DOHH2 (cell line): ENCODE measurements at regions not wholly inside any gene's neighbourhood (a gene's known extent, or its start where the extent isn't known, plus 50 kb on each side); places are given as distances from the start of the nearest gene placed in this dataset.

ENCODE experiments used
- EZH2phosphoT487 ChIP-seq: fragments of 200-600 bp; sonication (generic); IDR thresholded peaks from 2 replicates; pipeline ENCODE4 v1.6.1; 2017; ENCODE audit warnings: borderline replicate concordance, mild to moderate bottlenecking, antibody characterized with exemption, low read length, moderate library complexity, mixed read lengths
- TF ChIP-seq, protein P1 (sequence below): fragments of 200-600 bp; sonication (generic); IDR thresholded peaks from one replicate; pipeline ENCODE4 v1.5.1; 2014; ENCODE audit warnings: antibody characterized with exemption, mild to moderate bottlenecking, low read depth, low read length; ENCODE audit not compliant: poor library complexity, severe bottlenecking

DNA sequence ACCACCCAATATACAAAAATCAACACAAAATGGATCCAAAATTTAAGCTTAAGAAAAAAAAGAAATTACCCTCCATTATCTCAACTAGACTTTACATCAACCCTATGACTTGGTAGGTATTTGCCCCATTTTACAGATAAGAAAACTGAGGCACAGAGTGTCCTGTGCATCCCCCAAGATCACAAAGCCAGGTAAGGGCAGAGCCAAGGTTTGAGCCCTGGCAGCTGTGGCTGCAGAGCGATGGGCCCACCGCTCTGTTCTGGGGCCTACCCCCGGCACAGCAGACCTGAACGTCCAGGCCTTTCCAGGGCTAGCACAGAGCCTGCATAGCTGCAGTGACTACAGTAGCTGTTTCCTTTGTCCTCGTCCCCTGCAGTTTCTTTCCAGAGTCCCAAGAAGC lies 417.6 kb downstream of the SOX9 start:
- TF ChIP-seq, protein P1, sequence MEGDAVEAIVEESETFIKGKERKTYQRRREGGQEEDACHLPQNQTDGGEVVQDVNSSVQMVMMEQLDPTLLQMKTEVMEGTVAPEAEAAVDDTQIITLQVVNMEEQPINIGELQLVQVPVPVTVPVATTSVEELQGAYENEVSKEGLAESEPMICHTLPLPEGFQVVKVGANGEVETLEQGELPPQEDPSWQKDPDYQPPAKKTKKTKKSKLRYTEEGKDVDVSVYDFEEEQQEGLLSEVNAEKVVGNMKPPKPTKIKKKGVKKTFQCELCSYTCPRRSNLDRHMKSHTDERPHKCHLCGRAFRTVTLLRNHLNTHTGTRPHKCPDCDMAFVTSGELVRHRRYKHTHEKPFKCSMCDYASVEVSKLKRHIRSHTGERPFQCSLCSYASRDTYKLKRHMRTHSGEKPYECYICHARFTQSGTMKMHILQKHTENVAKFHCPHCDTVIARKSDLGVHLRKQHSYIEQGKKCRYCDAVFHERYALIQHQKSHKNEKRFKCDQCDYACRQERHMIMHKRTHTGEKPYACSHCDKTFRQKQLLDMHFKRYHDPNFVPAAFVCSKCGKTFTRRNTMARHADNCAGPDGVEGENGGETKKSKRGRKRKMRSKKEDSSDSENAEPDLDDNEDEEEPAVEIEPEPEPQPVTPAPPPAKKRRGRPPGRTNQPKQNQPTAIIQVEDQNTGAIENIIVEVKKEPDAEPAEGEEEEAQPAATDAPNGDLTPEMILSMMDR = no peak
- no peak for TF ChIP-seq EZH2phosphoT487
